Vagina (tissue), 2 donors: ENCODE measurements at regions not wholly inside any gene's neighbourhood (a gene's known extent, or its start where the extent isn't known, plus 50 kb on each side); places are given as distances from the start of the nearest gene placed in this dataset.

Experiments used
- DNase-seq, 2 donors: peaks; one replicate each; pipeline ENCODE4 v3.0.0-alpha.2; 2017; ENCODE audit errors: extremely low spot score in 2 of 2
- H3K27ac ChIP-seq: fragments of 200-600 bp; sonication (generic); one replicate; pipeline ENCODE4 v1.5.1; 2019
- H3K27me3 ChIP-seq: fragments of 200-600 bp; sonication (generic); one replicate; pipeline ENCODE4 v1.5.1; 2019
- H3K36me3 ChIP-seq, 2 donors: fragments of 200-600 bp; sonication (generic); one replicate each; pipeline ENCODE4 v1.5.1; 2017 to 2019
- H3K4me1 ChIP-seq: fragments of 200-600 bp; sonication (generic); one replicate; pipeline ENCODE4 v1.5.1; 2019
- H3K4me3 ChIP-seq, 2 donors: fragments of 200-600 bp; sonication (generic); 1 replicate in 1 of 2; 2 replicates in 1 of 2; pipeline ENCODE4 v1.5.1; 2016 to 2019
- H3K9me3 ChIP-seq: fragments of 200-600 bp; sonication (generic); one replicate; pipeline ENCODE4 v1.5.1; 2019
- POLR2A ChIP-seq, 2 donors: fragments of 450-650 bp; IDR thresholded peaks; one replicate each; pipeline ENCODE4 v1.6.1; 2017; ENCODE audit warnings: antibody characterized with exemption in 2 of 2, mild to moderate bottlenecking in 2 of 2, moderate library complexity in 2 of 2
- POLR2AphosphoS5 ChIP-seq, 2 donors: sonication (generic); formaldehyde crosslinking; IDR thresholded peaks; one replicate each; pipeline ENCODE4 v1.9.0; 2017; ENCODE audit warnings: antibody characterized with exemption in 2 of 2, mild to moderate bottlenecking in 2 of 2, low read depth in 1 of 2; ENCODE audit not compliant: insufficient read depth in 1 of 2
- intact Hi-C: fragments of 100-400 bp; cut with DNase I; formaldehyde crosslinking; loops from one replicate; pipeline ENCODE4 v1.15.1; 2023
- TF ChIP-seq, protein P1 (sequence below), 3 experiments: fragments of 450-650 bp in 2 of 3; fragments of 200-600 bp in 1 of 3; sonication (generic) in 1 of 3; IDR thresholded peaks; one replicate each; pipeline ENCODE4 v1.5.1; 2017 to 2019; ENCODE audit warnings: antibody characterized with exemption in 3 of 3, mild to moderate bottlenecking in 2 of 3, moderate library complexity in 2 of 3

DNA sequence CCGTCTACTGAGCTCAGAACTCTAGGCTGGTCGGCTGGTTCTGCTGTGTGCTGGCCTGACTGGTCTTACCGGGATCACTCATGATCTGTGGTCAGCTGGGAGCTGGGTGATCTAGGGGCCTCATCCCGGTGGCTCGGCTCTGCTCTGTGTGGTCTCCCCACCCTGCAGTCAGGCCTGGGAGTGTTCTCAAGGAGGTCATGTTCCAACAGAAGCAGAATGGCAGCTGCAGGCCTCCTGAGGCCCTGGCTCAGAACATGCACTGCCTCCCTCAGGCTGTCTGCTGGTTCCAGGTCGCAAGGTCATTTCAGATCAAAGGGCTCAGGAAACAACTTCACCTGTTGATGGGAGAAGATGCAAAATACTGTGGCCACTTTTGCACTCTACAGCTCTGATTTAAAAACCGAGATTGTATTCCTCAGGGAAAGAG, 81.1 kb upstream of the RFX8 start:
- Histone ChIP-seq H3K36me3 (no peaks in the 10 kb centered on the region), H3K27me3 (no peaks in the 10 kb centered on the region), H3K4me3 (no peak overlapping the region), H3K4me1 (peaks cover 29% of the 10 kb centered on the region), H3K27ac (no peak overlapping the region), H3K9me3 (no peaks in the 10 kb centered on the region)
- TF ChIP-seq POLR2A (IDR thresholded peaks at IDR 0.05) (no peak), POLR2AphosphoS5 (IDR thresholded peaks at IDR 0.05; ENCODE audit: insufficient read depth in 1 of 2, low read depth in 1 of 2) (no peak)
- intact Hi-C loops: no loop called here
- DNase-seq: no peak

DNA sequence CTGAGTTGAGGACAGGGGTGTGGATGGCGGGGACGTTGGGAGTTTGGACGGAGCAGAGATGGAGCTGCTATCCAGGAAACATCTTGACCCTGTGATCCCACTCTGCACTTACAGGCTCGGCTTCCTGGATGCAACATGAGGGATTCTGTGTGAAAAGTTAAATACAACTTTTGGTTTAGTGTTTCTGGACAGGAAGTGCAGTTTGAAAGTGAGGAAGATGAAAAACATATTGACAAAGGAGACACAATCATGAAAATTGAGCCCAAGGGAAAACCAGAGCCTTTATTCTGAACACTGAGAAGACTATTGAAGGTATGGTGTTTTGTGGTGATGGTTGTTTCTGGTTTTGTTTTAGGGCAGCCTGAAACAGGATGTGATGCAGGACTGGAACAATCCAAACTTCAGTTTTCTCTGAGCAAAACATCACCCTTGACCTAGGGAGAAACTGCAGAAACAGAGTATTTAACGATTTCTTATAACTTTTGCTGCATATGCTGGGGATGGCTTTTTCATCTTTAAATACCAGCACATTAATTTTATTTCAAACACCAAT, 76.5 kb upstream of the RFX8 start:
- no peaks in the 10 kb centered on the region for H3K36me3 ChIP-seq
- no peak overlapping the region for H3K4me3 ChIP-seq
- H3K27me3 ChIP-seq: no peaks in the 10 kb centered on the region
- H3K27ac ChIP-seq: no peak overlapping the region
- H3K4me1 ChIP-seq: peaks cover 7% of the 10 kb centered on the region
- intact Hi-C loops: no loop called here
- no peak for DNase-seq
- TF ChIP-seq POLR2A (IDR thresholded peaks at IDR 0.05) (no peak), POLR2AphosphoS5 (IDR thresholded peaks at IDR 0.05; ENCODE audit: insufficient read depth in 1 of 2, low read depth in 1 of 2) (no peak)
- TF ChIP-seq, protein P1, sequence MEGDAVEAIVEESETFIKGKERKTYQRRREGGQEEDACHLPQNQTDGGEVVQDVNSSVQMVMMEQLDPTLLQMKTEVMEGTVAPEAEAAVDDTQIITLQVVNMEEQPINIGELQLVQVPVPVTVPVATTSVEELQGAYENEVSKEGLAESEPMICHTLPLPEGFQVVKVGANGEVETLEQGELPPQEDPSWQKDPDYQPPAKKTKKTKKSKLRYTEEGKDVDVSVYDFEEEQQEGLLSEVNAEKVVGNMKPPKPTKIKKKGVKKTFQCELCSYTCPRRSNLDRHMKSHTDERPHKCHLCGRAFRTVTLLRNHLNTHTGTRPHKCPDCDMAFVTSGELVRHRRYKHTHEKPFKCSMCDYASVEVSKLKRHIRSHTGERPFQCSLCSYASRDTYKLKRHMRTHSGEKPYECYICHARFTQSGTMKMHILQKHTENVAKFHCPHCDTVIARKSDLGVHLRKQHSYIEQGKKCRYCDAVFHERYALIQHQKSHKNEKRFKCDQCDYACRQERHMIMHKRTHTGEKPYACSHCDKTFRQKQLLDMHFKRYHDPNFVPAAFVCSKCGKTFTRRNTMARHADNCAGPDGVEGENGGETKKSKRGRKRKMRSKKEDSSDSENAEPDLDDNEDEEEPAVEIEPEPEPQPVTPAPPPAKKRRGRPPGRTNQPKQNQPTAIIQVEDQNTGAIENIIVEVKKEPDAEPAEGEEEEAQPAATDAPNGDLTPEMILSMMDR (IDR thresholded peaks at IDR 0.05): no peak
- H3K9me3 ChIP-seq: no peaks in the 10 kb centered on the region

DNA sequence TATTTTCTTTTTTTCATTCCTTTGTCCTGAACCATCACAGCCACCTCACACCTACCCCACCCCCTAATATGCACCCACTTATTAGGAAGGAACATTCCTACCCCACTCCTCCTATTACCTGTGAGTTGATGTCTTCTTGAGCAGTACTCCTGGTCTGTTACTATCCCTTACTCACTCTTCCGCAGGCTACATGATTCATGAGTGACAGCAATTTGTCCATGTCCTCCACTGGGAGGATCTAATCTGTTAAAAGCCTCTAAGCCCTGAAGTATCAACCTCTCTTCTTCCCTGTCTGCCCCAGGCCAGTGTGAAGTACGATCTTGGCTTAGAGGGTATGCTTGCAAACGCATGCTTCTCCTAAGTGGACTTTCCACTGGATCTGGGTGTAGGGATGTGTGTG, 75.6 kb upstream of the RFX8 start:
- Histone ChIP-seq H3K4me3 (no peak overlapping the region), H3K36me3 (no peaks in the 10 kb centered on the region), H3K9me3 (no peaks in the 10 kb centered on the region), H3K27ac (no peak overlapping the region), H3K27me3 (no peaks in the 10 kb centered on the region), H3K4me1 (peaks cover 7% of the 10 kb centered on the region)
- TF ChIP-seq POLR2AphosphoS5 (IDR thresholded peaks at IDR 0.05; ENCODE audit: insufficient read depth in 1 of 2, low read depth in 1 of 2) (no peak), POLR2A (IDR thresholded peaks at IDR 0.05) (no peak)
- TF ChIP-seq, protein P1 (IDR thresholded peaks at IDR 0.05): no peak
- intact Hi-C loops: no loop called here
- DNase-seq: no peak

DNA sequence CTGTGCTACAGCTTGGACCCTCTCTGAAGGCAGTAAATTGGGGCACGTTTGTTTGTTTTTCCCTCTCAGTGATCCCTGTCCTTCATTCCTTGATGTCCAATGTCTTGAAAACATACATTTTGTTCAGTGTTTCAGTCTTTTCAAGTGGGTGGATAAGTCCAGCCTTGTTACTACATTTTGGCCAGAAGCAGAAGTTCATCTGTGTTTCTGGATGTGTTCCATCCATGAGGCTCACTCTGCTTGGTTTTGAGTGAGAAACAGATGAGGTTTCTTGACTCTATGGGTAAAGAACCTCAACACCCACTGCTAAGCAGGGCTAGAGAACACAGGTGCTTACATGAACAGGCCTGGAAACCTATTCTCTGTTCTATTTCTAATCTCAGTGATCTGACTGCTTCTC, 74.5 kb upstream of the RFX8 start:
- intact Hi-C loops: no loop called here
- TF ChIP-seq POLR2AphosphoS5 (IDR thresholded peaks at IDR 0.05; ENCODE audit: insufficient read depth in 1 of 2, low read depth in 1 of 2) (no peak), POLR2A (IDR thresholded peaks at IDR 0.05) (no peak)
- TF ChIP-seq, protein P1 (IDR thresholded peaks at IDR 0.05): no peak
- no peak for DNase-seq
- Histone ChIP-seq H3K27me3 (no peaks in the 10 kb centered on the region), H3K4me1 (peaks cover 7% of the 10 kb centered on the region), H3K27ac (no peak overlapping the region), H3K36me3 (no peaks in the 10 kb centered on the region), H3K4me3 (no peak overlapping the region), H3K9me3 (no peaks in the 10 kb centered on the region)

DNA sequence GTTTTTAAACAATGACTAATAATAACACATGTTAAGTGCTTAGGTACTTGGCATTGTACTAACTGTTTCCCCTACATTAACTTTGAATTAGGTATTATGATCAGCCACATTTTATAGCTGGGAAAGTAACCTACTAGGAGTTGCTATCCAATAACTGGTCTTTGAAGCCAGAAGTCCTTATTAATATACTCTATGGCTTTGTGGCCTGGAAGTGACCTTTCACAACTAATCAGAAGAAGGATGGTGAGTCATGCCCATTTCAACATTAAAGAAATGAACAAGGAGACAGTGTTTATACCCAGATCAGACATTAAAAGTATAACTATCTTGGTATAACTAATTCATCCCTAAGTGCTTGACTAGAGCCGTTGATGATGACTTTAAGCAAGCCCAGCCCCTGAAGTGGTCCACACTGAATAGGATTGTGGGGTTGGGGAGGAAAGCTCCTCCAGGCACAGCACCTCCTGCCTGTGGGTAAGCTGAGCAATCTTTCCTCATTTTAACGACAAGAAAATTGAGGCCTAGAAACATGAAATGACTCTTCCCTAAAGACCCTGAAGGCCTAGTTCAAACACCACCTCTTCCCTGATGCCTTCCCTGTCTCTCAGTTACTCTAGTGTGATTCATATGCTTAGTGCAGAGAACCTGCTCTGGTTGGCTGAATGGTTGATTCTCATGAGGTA, 71.6 kb upstream of the RFX8 start:
- no peaks in the 10 kb centered on the region for H3K36me3 ChIP-seq
- H3K4me3 ChIP-seq: no peak overlapping the region
- TF ChIP-seq, protein P1 (IDR thresholded peaks at IDR 0.05): no peak
- no peak for TF ChIP-seq POLR2AphosphoS5 (IDR thresholded peaks at IDR 0.05; ENCODE audit: insufficient read depth in 1 of 2, low read depth in 1 of 2)
- no peak for TF ChIP-seq POLR2A (IDR thresholded peaks at IDR 0.05)
- peaks cover 5% of the 10 kb centered on the region for H3K4me1 ChIP-seq
- no peaks in the 10 kb centered on the region for H3K9me3 ChIP-seq
- intact Hi-C loops: no loop called here
- H3K27ac ChIP-seq: no peak overlapping the region
- H3K27me3 ChIP-seq: no peaks in the 10 kb centered on the region
- no peak for DNase-seq
